ENCODE measurements at regions not wholly inside any gene's neighbourhood (a gene's known extent, or its start where the extent isn't known, plus 50 kb on each side); places are given as distances from the start of the nearest gene placed in this dataset.

DNA sequence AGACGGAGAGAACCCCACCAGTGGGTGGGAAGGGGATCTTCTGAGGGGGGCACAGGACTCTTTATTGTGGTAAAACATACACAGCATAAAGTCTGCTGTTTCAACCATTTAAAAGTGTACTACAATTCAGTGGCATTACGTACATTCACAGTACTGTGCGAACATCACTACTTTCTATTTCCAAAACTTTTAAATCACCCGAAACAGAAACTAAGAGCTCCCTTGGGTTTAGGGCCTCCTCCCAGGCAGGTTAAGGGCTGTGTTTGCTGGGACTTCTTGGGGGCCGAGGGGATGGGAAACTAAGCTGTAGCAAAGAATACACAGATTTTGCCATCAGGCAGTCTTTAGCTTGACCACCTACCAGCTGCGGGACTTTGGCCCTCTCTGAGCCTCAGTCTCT lies 242.0 kb downstream of the HAUS1 start:
- H3K4me3 ChIP-seq (ENCODE audit: low read depth, low read length), result no peak overlapping the region
- no peak for TF ChIP-seq CTCF (IDR thresholded peaks at IDR 0.05; ENCODE audit: borderline replicate concordance, insufficient read depth, low read depth, low read length)

DNA sequence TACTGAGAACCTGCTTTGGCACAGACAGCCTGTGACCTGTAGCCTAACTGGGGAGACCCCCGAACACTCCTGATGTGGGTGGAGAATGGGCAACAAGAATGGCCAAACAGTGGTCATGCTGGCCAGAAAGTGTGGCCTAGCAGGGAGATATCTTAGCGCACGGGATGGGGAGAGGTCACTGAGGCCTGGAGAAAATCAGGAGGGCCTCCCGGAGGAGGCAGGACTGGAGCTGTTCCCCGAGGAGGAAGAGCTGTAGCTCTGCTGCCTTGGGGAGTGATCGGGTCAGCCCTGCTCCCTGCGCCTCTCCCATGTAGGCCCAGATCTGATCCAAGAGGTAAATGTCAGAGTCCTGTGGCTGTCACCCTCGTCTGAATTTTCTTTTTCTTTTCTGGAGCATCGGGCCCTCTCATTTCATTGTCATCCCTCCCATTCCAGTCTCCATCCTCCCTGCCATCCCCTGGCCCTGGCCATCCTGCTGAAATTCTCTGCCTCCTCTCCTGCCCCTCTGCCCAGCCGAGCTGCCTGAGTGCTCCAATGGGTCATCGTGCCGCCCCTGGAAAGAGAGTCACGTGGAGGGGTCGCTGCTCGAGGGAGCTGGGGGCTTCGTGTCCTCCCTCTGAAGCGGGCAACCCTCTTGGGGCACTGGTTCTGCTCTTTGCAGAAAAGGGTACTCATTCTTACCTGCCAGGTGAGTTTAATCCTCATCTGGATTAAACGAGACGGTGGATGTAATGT lies 242.9 kb downstream of the HAUS1 start:
- no peak for TF ChIP-seq CTCF (IDR thresholded peaks at IDR 0.05; ENCODE audit: borderline replicate concordance, insufficient read depth, low read depth, low read length)
- no peak overlapping the region for H3K4me3 ChIP-seq (ENCODE audit: low read depth, low read length)

- no peak overlapping the region for H3K4me3 ChIP-seq (ENCODE audit: low read depth, low read length)
- no peak for TF ChIP-seq CTCF (IDR thresholded peaks at IDR 0.05; ENCODE audit: borderline replicate concordance, insufficient read depth, low read depth, low read length)
Measured at GRCh38 chr18:46350598-46351159, 246.5 kb downstream of the HAUS1 start.

DNA sequence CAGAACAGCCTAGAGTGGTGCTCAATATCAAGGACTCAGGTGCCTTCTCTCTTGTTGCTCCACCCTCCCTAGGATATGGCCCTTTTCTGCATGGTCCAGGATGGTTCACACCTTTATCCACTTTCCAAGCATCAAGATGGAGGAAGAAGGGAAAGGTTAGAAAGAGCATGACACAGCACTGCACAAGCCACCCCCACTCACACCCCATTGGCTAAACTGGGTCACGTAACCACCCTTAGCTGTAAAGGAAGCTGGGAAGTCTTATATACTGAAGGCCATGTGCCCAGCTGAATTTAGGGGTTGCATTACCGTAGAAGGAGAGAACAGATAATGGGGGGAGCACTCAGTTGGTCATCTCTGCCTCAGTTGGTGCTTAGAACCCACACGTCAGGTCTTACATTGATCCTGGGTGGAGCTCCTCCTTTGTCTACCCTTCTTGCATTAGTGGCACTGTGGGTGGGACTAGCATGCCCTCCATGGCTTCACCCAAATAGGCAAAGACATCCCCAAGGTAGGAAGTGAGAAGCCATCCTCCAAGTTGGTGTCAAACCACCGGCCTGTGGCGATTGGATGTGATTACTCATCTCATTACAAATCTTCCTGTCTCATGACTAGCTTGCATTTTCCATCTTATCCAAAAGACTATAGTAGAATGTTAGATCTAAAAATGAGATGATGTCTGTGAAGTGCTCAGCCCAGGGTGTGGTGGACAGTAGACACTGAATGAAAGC lies 248.5 kb downstream of the HAUS1 start:
- H3K4me3 ChIP-seq (ENCODE audit: low read depth, low read length), result no peak overlapping the region
- TF ChIP-seq CTCF (IDR thresholded peaks at IDR 0.05; ENCODE audit: borderline replicate concordance, insufficient read depth, low read depth, low read length), result no peak

GRCh38 chr18:46353460-46353859 lies 249.3 kb downstream of the HAUS1 start:
- no peak overlapping the region for H3K4me3 ChIP-seq (ENCODE audit: low read depth, low read length)
- TF ChIP-seq CTCF (IDR thresholded peaks at IDR 0.05; ENCODE audit: borderline replicate concordance, insufficient read depth, low read depth, low read length), result no peak

GRCh38 chr18:46356278-46357033 lies 252.3 kb downstream of the HAUS1 start:
- no peak for TF ChIP-seq CTCF (IDR thresholded peaks at IDR 0.05; ENCODE audit: borderline replicate concordance, insufficient read depth, low read depth, low read length)
- no peak overlapping the region for H3K4me3 ChIP-seq (ENCODE audit: low read depth, low read length)

Data from GM12875 (cell line).